NCI-H69 (cell line): ENCODE measurements at regions not wholly inside any gene's neighbourhood (a gene's known extent, or its start where the extent isn't known, plus 50 kb on each side); places are given as distances from the start of the nearest gene placed in this dataset.

Experiments used
- DNase-seq: peaks from one replicate; lab custom pipeline; 2025; lab: John Stamatoyannopoulos, UW

DNA sequence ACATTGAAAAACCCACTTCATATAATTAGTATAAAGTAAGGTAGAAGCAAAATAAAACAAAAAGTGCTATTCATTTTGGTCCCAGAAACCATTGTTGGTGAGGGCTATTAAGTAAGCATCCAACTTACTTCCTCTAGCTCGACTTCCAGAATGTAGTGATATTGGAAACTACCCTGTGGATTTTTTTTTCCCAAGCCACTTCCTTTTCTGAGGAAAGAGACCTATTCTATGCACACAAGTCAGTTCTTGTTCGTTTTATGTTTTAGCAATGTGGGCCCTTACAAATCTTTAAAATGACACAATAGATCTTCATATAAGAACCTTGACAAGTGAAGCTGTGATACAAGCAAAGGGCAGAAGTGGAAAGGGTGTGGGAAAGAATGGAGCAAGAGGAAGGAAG lies 402.0 kb upstream of the TBL1XR1 start:
- no peak for DNase-seq

DNA sequence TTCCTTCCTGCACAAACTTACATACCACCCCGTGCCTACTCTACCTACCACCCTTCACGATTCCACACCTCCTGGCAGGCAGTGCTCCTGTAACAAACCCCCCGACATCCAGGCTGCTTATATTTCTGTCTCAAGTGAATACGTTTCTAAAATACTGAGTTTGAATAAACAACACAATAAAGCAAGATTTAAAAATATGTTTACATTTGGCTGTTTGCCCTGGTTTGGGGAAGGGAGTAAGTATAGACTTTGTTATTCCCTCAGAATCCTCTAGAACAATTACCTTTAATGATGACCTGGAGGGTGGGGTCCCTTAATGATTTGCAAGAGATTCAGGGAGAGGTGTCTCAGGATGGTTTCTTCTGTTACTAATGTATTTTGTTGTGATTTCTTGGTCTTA lies 402.6 kb upstream of the TBL1XR1 start:
- DNase-seq, result no peak

DNA sequence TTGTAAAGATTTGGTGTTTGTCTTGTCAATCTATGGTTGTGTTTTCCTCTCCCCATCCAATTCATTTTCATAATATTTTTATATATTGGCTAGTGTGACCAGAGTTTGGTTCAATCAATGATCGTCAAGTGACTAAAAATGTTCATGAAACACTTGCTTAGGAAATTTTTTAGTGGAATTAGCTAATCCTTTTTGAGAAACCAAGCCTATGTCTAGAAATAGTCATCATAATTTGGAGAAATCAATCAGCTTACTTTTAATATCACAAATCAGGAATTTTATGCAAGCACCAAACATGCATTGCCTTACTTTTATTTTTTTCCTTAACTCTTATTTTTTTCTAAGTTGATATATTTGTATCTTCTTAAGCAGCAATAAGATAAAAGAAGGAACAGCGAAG lies 403.1 kb upstream of the TBL1XR1 start:
- DNase-seq, result no peak

DNA sequence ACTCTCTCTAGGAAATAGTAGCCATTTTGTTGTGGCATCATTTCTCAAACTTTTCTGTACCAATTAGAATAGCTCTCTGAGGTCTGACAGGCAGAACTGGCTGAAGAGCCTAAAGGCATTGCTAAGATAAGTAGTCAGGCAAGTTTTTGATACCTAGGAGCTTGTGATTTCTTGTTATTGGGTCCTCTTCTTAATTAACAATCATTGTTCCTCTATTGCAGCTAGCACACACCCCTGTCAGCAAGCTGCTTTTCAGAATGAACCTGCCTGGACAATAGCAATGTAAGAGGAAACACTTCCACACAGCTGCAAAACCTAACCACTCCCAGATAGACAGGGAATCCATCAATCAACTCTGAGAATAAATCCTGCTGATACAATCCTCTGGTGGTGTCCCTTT lies 403.9 kb upstream of the TBL1XR1 start:
- DNase-seq, result peak; percentile 40

DNA sequence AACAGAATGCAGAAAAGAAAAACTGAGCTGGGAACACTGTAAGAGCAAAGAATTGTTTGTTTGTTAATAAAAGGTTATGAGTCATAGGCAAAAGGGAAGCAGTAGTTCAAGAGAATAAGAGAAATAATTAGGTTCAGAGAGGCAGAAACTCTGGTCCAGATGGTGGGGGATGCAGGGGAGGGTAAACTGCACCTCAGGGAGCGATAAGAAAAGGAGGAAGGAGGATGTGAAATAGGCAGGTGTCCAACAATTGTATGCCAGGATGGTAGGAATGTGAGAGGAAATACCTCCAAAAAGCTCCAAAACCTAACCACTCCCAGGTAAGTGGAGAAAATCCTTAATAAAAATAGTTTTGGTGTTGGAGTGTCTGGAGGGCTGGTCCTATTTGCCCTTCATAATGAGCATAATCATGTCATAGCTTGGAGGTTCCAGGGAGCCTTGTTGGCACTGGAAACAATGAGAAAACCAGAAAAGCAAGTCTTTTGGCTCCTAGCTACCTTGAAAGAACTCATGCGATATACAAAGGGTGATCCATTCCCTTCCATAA lies 405.4 kb upstream of the TBL1XR1 start:
- peak; percentile 93 for DNase-seq

DNA sequence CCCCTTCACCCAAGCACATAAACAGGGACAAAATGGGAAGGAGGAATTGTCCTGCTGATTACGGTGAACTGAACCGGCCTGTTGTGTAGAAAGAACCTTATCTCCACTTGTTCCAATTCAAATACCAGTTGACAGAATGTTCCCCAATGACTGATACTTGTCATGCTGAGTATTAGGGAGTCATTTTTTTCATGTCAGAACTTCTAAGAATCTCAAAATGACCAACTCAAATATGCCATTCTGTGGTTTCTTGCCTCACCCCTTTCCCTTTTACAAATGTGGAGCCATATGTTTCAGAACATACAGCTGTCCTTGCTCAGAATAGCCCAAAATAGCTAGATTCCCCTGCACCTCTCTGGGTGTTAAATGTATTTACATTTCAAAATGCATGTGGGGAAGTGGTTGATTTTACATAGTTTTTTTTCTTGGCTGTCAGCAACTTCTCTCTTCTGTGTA lies 405.9 kb upstream of the TBL1XR1 start:
- no peak for DNase-seq

DNA sequence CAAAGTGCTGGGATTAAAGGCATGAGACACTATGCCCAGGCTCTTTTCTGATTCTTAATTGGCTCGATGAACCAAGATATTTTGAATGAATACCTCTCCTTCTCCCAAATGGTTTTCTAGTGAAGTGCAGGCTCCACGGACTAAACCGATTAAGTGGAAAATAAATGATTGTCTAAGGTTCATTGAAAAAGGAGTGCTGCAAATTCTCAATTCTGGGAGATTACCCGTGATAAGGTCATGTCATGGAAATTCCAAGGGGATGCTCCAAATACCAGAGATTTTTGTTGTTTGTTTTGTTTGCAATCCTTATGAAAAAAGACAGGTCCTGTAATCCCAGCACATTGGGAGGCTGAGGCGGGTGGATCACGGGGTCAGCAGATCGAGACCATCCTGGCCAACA lies 406.9 kb upstream of the TBL1XR1 start:
- no peak for DNase-seq

DNA sequence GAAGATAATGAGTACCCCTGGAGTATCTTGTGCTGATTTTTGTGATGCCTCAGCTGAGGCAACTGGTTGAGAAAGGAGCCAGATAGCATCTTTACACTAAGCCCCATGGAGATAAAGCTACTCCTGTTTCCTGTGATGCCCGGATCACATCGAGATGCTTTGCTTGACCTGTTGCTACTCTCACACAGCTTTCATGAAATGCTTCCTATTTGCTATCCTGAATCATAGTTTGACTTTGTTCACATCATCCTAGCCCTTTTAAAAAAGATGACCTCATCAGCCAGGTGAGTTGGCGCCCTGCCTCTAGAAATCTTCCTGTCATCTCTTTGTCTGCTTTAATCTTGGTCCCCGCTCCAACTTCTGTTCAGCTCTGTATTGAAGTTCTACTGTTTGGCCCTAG lies 409.6 kb upstream of the TBL1XR1 start:
- peak; percentile 70 for DNase-seq

DNA sequence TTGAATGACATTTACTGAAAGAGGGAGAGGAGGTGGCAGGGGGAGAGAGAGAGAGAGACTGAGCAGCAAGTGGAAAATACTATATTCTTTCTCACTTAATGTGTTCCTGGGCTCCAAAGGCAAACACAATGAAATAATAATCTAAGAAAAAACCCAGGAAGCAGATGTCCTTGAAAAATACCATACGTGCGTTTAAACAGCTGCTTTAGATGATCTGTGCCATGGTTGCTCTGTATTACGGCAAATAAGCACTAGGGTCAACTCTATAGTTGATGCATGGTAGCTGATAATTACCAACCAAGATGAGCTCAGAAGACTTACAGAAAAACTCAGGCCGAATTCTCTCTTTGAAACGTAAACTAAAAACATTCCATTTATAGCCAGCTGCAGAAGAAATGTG lies 410.3 kb upstream of the TBL1XR1 start:
- DNase-seq, result peak; percentile 61

DNA sequence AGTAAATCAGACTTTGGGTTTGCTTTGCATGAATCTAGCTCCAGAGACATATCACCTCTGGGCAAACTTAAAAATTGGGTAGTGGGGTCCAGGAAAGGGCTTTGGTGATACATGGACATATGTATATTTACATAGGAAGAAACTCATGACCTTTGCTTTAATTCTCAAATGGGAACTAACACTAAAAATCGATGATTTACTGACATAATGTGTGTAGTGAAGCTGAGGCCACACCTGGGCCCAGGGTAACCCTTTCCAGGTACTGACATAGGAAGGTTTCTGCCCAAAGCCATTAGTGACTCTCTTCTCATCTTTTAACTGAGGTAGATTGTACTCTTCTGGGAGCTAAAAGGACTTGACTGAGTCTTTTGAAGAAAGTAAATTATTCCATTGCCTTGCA lies 411.2 kb upstream of the TBL1XR1 start:
- DNase-seq, result no peak

DNA sequence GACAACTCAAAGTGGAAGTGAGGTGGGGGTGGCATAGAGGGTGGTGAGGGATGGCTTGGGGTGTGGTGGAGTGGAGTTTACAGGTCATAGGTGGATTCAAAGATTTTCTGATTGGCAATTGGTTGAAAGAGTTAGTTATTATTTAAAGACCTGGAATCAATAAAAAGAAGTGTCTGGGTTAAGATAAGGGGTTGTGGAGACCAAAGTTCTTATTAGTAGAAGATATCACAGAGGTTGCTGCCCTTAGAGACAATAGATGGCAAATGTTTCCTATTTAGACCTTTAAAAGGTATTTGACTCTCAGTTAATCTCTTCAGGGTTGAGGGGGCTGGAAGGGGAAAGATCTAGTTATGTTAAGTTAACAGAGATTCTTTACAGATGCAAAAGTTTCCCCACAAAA lies 412.3 kb upstream of the TBL1XR1 start:
- DNase-seq, result no peak

DNA sequence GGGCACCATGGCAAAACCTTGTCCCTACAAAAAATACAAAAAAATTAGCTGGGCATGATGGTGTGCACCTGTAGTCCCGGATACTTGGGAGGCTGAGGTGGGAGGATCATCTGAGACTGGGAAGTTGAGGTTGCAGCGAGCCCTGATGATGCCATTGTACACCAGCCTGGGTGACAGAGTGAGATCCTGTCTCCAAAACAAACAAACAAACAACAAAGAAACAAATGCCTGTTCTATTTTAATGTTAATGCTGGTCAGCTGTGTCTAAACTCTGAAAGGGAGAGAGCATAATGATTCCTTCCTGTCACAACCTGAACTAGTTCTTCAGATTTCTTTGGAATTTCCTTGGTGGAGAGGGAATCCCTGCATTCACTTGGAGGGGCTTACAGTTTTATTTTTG lies 413.0 kb upstream of the TBL1XR1 start:
- no peak for DNase-seq

DNA sequence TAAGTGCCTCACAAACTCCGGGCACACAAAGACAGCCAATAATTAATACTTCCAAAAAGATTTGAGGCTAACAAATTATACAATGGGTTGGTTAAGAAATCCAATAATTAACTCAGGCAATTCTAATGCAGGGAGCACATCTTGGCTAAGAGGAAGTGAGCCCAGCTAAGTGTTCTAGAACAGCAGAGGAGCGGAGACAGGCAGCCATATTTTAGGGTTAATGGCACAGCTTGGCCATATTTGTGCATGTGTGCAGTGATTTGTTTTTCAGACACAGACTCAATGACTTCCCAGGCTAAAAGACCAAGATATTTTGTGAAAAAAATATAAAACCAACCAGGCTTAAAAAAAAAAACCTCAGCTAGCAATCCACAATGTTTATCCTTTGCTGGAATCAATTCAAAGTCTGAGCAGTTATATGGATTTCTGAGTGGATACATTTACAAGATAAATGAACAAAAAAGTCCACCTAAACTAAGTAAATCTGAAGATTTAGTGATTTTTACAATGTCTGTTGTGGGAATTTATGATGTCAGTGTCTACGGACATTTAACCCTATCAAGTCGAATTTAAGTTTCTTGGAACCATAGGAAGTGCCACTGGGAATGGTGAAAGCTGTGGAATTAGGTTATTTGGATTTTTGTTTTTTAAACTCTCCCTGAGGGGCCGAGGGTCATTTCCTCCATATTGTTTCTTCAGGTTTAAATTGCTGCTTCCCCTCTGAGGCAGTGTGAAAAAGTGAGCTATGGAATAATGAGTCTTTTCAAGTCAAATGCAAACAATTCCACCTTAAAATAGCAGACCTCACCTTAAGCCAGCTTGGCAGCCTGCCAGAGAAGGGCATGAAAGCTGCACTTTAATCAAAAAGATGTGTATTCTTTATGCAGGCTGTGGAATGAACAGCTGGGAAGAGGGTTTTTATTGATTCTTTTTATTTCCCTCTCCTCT lies 413.7 kb upstream of the TBL1XR1 start:
- DNase-seq, result peak; percentile 100

DNA sequence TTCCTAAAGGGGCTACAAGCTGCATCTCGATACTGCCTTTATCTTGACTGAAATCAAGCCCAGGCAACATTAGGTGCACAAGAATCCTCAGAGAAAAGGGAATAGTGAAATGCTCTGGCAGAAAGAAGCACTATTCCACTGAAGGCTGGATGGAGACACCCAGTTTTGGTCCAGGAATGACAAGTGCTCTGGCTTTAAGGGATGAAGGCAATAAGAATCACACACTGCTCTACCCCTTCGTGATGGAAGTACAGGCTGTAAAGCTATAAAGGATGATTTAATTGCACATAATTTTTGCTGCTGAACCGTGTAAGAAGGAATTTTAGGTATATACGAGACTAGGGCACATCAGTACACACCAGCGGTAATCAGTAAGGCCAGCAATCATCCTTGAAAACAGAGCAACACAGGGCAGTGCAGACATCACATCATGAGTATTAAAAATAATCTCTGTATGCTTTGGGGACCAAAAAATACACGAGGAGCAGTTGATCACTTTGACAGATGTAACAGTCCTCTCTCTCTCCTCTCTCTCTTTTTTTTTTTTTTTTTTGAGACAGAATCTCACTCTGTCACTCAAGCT lies 414.6 kb upstream of the TBL1XR1 start:
- DNase-seq, result no peak

DNA sequence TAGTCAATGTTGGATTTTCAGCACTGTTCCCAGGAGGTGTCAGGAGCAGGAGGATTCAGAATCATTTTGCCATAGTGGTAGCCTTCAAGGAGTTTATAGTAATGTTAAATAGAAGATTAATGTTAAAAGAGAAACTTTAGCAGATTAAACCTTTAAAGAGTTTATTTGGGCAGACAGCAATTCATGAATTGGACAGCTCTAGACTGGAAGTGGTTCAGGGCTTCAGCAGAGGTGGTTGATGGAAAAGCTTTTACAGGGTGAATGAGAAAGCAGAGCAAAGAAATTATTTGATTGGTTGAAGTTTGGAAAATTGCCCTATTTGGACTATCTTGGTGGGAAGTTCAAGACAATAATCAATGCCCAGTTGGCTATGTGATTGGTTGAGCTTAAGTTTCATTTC lies 416.6 kb upstream of the TBL1XR1 start:
- DNase-seq, result no peak

DNA sequence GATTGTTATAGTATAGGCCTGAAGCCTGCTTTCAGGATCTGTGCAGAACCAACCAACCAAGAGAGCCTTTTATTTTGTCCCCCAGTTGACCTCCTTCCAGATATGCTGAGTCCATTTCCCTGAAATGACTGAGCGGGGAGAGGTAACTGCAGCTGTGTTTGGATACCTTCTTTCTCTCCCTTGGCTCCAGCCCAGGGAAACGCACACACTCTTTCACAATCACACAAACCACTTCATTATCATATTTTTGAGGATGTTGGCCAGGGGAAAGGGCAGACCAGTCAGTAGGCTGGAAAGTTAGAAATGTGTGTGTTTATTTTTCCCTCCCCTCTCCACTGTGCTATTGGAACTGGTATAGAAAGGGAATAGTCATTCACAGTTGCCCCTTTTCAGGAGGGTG lies 417.7 kb upstream of the TBL1XR1 start:
- peak; percentile 91 for DNase-seq

DNA sequence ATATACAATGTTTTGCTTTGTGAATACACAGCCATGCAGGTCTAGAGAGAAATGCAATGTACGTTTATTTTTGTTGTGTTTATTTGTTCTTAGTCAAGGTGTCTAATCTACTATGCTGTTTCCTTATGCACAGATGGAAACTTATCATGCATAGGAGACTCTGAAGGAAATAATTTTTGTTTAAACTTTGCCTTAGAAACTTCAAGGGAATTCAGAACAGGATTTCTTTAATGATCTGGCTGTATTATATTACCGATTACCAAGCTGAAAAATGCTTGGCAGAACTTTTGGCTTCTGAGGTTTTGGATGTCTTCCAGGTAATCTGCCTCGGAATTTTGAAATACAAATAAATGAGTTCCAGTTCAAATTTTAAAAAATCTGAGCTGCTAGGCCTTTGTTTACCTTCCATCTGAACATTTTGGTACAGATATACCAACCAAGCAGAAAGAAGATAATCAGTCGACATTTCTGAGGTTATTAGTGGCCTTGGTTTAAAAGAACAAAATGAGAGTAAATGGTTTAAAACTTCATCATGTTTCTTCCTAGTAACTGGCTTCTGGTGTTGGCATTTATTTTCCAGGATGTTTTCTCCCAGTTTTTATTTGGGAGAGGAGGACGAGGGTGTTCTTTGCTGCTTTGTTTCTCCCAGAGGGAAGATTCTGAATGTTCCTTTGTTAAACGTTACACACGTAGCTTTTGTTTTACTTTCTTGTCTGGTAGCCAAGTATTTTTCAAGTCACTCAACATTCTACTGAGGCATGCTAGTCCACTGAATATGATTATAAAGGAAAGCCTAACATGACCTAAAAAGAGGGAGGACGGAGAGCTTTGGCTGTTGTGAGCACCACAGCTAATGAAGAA lies 421.8 kb upstream of the TBL1XR1 start:
- no peak for DNase-seq

DNA sequence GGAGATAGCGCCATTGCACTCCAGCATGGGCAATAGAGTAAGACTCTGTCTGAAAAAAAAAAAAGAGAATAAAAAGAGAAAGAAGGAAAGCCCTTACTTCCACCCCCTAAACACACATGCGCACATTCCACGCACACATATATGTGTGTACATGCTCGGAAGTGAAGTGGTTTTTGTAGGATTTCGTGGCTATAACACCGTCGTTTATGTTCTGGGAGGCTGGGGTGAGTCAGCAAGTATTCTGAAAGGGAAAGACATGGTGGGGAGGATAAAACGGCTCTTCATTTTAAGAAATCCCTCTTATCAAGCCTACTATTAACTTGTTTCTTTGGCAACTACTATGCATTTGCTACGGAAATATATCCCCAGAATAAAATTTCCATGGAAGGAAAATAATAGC lies 422.8 kb upstream of the TBL1XR1 start:
- no peak for DNase-seq

DNA sequence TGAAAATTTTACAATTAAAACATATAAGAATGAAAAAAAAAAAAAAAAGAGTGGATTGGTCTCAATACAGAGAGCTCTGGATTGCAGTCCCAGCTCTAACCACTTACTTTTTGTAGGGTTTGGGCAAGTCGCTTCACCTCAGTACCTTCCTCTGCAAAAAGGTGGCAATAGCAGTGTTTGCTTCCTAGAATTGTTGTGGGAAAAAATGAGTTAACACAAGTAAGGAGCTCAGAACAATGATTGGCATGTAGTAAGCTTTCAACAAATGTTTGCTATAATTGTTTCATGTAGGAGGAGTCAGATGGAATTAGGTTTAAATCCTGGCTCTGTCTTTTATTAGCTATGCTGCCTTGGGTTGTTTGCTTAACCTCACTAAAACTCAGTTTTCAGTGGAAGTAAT lies 425.2 kb upstream of the TBL1XR1 start:
- no peak for DNase-seq

DNA sequence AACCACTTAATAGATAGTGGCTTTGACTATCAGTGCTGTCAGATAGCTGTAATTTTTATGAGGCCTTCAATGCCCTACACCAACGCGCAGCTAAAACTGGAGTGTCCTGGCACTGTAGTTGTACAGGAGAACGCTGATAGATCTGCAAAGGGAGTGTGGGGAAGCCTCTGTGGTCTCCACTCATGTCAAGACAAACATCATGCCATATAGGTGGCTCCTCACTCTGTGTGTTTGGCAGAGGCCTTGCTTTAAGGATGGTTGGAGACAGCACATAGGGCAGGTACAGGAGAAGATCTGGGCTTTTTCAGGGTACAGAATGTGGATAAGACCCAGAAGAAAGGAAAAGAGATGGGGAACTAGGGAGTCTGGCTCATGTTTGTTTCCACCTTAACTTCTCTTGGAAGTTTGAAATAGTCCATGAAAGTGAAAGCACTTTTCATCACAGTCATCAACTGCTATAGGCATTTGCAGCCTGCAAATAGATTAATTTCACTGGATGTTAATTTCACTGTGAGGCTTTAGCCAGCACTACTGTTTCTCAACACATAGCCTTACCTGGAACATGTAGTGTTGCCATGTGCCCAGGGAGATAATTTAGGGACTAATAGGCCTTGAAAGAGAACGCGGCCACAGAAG lies 425.8 kb upstream of the TBL1XR1 start:
- DNase-seq, result no peak

DNA sequence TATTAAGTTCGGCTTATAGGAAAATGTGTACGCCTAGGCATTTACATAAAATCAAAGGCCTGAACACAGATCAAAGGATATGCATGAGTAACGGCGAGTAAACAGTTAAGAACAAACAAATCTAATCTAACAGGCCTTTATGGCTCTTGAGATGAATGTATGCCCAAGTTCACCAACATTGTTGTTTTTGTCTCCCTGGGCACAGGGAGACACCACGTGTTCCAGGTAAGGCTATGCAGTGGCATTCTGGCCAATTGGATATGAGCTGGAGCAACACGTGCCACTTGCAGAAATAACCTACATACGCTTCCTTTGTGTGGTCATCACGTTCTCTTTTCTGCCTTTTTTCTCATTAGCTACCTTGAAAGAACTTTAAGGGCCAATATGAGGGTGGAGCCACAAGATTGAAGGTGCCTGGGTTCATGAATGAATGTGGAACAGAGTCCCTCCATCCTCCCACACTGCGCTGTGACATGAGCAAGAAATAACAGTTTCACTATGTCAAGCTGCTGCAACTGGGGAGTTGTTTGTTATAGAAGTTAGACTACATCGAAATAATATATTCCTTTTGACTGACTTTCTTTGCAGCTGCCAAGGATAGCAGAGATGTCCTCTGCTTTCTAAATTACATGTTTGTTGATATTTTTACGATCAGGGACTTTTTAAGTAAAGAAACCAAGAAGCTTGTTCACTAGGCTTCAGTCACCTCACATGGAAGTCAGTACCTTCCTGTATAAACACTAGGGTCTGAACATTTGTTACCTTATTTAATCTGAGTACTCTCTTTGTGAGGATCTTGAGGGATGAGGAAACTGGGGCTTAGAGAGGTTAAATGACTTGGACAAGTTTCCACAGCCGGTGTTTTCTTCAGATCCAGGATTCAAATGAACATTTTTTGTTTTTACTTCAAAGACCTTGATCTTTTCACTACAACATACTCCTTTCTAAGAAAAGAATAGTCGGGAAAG lies 427.5 kb upstream of the TBL1XR1 start:
- peak; percentile 13 for DNase-seq
